HS-5 (cell line): ENCODE measurements at regions not wholly inside any gene's neighbourhood (a gene's known extent, or its start where the extent isn't known, plus 50 kb on each side); places are given as distances from the start of the nearest gene placed in this dataset.
A peak's percentile ranks its signal among the peaks of the same experiment; 100 is the strongest.

Experiments used
- DNase-seq: peaks from one replicate; pipeline ENCODE4 v3.0.0-alpha.2; 2012; ENCODE audit warnings: low read depth

DNA sequence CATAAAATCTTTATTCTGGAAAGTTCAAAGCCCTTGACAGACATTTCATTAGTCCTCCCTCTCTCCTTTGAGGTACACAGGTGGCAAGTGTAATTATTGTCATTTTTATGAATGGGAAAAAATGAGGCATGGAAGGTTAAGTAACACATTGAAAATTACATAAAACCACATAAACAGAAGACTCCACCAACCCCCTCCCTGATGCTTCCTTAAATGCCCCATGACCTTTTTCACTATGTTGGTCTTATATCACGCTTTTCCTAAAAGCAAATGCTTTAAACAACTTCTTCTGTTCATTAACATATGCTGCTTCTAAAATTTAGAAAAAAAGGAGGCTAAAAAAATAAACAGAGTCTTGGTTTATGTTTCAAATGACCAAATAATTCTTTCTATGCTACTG, 648.4 kb downstream of the PTPRC start:
- no peak for DNase-seq

DNA sequence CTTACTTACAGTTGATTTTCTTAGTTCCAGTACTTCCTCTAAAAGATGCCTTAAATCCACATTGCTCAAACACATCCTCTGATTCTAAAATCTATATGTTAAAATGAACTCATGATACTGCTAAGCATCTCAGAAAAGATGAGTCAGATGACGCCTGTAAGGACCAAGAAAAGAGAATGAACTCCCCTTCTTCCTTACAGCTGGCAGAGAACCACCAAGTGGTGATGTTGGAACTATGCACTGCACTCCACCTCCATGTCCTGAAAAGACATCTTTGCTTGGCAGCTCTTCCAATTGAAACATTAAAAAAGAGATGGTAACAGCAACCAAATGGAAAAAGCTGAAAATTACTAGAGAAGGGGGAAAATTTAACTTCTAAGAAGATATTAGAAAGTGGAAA, 648.8 kb downstream of the PTPRC start:
- DNase-seq = no peak

DNA sequence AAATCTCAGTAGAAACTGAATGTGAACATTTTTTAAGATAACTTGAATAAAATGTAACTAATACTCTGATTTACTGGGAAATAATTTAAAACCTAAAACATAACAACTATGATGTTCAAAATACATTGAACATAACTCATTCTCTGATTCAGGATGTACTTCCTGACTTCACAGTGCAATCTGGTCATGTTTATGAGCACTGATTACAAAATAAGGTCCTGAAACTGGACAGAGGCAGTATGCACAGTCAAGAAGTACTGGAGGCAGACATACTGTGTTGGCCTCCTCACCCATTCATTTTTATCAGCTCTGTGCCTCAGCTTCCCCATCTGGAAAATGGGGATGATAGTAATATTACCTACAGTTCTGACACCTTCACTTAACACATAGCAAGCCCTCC, 651.3 kb downstream of the PTPRC start:
- DNase-seq = peak; percentile 42

DNA sequence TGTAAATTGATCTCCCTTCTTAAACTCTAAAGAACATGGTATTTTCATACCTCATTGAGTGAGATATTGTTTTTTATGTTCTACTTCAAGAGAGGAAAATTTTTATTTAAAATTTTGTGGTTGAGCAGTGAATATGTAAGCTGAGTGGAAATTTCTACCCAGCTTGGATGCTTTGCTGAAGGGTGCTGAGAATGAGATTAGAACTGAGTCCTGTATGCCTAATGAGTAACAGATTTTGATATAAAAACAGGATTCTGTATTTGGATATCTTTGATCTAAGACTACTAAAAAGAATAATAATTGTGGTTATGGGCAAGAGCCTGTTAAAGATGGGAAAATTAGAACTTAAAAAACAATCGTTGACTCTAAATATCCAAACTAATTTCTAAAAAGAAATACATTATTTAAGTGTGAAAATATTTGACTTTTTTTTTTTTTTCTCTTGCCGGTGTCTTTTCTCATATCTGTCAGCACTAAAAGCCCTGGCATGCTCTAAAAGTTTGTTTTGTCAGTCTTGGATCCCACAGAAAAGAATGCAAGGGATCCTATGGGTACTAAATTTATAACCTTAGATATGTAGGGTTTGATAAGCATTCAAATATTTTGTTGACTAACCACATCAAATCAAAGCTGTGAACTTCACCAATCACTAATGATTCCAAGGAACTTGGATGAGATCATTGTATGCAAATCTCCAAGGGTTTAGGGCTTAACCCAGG, 652.3 kb downstream of the PTPRC start:
- no peak for DNase-seq

DNA sequence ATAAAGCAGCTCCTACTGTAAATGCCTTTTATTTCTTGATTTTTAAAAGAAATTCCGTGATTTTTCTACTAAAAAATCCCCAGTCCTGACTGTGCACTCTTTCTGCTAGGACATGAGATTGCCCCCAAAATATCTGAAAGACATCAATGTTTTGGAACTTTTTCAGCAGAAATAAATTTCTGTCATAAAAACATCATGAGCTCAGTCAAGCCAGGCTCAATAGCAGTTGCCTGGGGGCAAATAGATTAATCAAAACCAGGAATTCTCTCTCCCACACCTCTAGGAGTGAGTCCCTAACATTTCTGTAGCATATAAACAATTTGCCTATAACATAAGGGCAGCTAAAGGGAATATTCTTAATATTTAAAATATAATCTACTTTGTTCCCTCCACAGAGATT, 654.1 kb downstream of the PTPRC start:
- no peak for DNase-seq

DNA sequence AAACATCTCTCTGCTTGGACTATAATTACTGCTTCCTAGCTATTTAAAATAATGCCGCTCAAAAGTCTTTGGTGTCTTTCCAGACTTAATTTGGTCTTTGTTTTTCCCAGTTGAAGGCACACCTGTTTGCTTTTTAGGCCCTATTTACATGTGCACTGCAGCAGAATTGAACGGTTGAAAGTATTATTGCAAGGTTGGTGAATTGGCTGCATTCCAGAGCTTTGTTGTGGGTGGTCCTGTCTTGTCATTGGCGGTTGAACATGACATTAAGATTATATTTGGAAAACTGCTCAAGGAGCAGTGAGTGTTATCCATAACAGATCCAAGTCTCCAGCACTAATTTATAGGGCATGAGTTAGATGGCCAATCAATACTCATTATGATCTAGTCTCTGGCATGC, 656.3 kb downstream of the PTPRC start:
- no peak for DNase-seq

DNA sequence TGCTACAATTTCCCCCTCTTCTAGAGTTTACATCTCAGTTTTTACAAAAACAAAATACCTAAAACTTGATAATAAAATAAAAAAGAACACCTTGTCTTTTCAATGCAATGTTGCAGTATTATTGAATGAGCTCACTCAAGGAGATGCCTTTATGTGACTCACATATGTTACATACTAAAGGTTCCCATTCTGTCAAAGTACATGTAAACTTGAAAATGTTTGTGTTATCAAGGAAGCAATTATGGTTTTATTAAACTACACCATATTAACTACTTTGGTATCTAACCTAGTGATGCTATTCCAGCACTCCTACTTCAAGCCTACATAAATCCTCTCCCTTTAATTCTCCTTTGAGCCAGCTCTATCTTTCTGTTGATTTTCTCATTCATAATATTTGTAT, 658.3 kb downstream of the PTPRC start:
- DNase-seq = no peak

DNA sequence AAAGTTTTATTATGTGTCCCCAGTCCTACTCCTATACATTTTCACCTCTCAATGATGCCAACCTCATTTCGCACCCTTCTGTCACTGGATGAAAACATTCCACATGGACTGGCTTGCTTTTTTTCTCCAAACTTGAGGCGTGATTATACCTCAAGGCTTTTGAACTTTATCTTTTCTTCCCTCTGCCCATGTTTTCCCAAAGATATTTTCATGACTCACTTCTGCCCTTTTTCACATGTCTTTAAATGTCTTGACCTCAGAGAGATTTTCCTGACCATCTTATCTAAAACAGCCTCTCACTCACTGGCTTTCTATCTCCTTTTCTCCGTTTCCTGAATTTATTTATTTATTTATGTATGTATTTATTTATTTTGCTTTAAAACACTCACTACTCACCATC, 659.0 kb downstream of the PTPRC start:
- DNase-seq = no peak

DNA sequence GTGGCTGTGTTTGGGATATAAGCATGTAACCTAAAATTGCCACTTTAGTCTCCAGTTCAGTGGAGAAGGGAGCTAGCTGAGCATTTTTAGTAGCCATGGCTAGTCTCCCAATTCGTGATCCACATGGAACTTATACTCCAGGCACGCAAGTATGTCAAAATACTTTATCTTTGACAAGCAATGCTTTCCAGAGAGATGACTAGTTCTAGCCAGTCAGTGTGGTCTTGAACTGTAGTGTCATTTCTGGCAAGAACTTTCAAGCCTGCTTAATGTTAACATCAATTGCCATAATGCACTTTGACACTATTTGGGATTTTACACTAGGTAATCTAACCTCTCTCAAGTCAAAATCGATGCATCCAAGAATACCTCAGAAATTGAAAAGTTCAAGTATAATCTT, 660.0 kb downstream of the PTPRC start:
- DNase-seq = no peak

DNA sequence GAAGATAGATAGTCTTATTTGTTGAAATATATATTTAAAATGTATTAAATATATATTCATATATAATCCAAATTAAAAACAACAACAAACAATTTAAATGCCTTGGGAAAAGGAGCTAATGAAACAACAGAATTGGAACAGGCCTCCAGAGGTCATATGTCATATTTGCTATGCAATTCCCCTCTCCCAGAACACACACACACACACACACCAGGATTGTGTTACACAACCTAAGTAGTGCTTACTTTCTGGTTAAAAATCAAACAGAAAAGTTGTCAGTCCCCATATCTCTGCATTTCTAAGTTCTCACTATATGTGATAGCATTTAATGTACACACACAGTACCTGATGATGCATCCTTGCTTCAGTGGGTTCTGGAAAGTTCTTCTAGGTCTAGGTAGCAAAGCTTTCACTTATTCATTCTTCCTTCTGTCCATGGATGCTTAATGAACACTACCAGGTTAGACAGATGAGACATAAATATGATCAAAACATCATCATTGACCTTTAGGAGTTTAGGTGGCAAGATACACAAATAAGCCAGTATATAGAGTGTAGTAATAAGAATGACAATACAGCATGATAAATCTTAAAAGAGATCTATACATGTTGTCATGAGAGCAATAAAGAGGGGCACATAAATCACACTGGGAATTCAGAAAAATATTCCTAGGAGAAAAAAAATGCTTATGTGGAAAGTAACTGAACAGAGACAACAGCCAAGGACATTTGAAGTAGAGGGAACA, 662.8 kb downstream of the PTPRC start:
- no peak for DNase-seq

DNA sequence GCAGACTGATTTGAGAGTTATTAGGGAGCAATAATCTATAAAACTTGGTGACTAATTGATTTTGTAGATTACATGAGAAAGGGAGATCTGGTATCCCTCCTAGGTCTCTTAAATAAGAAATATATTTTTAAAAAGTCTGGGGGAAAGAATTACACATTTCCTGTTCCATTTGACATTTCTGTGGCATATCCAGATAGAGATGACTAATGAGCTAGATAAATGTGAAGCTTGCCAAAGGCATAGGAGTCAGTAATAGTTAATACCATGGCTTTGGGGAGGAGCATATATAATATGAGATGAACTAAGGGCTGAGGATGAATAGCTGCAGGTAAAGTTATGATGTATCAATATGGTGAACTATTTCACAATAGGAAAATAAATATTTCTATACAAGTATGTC, 663.7 kb downstream of the PTPRC start:
- DNase-seq = peak; percentile 35

DNA sequence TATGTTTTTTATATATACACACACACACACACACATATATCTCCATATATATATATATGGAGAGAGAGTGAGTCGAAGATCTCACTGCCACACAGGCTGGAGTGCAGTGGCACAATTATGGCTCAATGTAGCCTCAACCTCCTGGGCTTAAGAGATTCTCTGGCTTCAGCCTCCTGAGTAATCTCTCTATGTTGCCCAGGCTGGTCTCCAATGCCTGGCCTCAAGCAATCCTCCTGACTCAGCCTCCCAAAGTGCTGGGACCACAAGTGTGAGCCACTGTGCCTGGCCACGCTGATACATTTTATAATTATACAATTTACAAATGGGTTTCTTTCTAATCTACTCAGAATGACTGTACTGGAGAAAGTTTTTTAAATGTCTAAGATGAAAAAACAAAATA, 664.2 kb downstream of the PTPRC start:
- no peak for DNase-seq

DNA sequence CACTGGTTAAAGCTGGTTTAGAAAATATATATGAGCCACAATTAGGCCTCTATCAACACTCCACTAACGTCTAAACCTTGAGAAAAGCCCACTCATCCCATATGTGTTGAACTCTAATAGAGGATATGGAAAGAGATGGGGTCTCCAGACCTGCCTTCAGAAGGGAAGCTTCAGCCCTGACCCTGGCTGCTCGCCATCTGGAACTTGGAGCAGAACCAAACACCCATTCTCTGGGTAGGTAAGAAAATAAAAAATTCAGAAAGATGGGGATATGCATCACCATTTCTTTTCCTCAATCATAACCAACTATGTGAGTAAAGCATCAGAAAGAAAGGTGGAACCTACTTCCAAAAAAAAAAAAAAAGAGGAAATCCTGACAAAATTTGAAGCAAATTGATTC, 666.2 kb downstream of the PTPRC start:
- no peak for DNase-seq

DNA sequence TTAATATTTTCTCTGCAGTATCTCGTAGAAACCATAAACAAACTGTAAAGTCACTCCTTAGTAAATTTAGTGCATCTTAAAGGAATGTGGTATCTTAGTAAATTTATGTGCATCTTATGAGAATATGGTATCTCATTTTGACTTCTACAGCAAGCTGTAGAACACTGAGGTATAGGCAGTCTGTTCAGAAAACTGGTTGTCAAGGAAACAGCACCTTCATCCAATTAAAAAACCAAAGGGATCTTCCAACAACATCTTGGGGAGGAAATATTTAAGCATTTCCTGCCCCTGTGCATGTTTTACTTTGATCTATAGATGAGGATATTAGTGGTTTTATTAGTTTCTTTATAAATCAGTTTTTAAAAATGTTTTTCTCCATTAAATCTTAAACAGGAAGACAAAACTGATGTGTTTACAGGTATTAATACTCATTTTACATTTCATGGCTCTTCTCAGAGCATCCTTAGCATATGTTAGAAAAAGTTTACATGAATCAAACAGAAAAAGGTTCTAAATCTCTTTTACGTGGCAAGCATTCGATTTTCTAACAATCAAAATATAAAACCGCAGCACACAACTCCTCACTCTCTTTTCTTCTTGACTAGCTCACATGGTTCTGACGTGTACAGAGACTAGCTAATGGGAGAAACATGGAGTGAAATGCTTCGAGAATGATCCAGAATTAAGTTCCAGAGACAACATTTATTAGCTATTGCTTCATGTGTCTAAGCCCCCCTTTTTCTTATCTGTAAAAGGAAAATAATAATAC, 668.8 kb downstream of the PTPRC start:
- no peak for DNase-seq

DNA sequence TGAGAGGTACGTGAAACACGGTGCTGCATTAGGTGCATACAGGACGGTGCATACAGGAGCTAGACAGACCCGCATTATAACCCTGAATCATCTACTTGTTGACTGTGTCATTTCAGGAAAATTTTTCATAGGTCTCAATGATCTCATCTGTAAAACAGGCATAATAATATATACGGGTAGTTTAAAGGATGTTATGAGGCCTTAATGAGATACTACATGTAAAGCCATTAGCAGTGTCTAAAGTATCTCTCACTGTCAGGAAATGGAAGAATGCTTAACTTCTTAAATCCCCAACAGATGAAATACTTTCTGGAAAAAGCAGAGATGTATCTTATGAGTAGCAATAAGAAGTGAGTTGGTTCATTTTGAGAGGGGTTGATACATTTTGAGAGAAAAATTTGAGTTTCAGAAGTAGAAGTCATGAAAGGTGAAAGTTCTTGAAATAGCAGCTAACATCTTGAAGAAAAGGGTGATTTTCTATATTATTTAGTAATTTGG, 669.6 kb downstream of the PTPRC start:
- no peak for DNase-seq

DNA sequence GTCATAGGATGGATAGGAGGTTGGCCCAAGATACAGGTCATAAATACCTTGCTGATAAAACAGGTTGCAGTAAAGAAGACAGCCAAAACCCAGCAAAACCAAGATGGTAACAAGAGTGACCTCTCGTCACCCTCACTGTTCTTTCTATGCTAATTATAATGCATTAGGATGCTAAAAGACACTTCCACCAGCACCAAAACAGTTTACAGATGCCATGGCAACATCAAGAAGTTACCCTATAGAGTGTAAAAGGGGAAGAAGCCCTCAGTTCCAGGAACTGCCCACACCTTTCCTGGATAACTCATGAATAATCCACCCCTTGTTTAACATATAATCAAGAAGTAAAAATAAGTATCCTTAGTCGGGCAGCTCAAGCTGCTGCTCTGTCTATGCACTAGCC, 671.9 kb downstream of the PTPRC start:
- no peak for DNase-seq

DNA sequence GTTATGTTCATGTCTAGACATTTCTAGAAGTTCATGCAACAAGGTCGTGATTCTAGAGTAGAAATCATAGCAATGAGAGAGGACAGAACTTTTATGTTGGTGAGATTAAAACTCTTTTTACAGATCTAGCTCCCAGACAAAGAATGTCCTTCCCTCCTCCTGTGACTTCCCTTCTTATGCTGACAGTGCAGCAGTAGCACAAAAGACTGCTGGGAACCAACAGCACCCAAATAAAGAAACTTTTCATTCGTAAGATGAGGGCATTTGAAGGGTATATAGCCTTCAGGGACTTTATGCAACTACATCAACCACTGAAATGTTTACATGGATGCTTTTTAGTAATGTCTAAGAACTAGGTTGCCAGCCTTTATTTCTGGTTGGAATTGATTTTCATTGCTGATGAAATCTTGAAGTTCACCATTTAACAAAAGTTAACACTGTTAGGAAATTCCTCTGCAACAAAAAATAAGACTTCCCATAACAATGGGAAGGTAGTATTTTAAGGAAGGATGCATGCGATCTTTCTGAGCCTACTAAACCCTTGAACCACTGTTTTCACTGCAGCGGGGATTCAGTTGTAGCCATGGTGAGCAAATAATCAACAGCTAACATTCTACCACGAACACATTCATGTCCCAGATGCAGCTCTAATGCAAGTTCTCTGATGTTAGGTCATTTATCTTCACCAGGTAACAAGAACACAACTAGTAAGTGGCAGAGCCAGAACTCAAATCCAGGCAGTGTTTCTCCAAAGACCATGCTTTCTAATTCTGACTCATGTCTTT, 672.8 kb downstream of the PTPRC start:
- no peak for DNase-seq

DNA sequence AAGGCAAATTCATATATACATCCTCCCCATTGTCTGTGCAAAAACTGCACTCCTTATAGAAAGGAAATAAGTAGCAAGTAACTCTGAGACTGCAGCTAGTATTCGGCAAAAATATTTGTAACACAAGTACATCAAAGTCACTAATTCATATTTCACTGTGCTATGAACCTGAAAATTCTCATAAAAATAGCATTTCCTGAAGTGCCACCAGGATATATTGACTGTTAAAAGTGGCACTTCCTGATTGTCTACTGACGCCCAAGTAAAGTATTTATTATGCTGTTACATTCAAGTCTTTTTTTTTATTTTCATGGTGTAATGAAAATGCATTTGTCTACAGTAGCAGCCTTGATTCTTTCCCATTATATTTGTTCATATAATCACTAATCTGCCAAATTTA, 673.8 kb downstream of the PTPRC start:
- DNase-seq = no peak

DNA sequence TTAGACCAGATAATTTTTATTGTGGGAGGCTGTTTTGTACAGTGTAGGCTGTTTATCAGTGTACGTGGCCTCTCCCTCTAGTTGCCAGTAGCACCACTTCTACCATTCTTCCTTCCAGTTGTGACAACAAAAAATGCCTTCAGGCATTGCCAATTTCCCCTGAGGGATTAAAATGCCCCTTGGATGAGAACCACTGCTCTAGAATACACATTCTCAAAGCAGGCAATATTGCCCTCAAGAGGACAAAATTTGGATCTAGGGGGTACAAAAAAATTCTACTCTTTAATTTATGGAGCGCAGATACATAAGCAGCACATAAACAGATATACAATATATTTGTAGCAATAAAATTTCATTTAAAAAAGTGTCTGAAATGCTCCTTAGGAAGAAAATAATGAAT, 674.6 kb downstream of the PTPRC start:
- DNase-seq = no peak

DNA sequence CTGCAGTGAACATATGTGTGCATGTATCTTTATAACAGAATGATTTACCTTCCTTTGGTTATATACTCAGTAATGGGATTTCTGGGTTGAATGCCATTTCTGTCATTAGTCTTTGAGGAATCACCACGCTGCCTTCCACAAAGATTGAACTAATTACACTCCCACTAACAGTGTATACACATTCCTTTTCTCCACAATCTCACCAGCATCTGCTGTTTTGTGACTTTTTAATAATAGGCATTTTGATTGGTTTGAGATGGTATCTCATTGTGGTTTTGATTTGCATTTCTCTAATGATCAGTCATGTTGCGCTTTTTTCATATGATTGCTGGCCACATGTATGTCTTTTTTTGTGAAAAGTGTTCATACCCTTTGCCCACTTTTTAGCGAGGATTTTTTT, 680.5 kb downstream of the PTPRC start:
- no peak for DNase-seq

DNA sequence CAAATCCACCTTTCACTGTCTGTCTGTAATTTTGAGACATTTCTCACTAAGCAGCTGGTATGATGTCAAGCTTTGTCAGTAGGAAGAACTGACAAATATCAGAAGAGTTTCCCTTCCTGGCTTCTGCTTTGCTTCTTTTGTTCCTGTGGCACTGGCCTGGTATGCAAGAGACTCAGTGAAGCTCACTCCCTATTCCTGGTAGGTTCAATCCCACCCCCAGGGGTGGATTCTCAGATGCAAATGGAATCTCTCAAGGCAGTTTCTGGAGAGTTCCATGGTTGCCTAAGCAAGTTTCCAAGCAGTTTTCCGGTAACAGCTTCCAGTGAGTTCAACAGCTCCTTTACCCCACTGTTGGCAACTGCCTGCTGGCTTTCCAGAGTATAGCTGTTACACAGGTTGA, 683.4 kb downstream of the PTPRC start:
- DNase-seq = no peak

DNA sequence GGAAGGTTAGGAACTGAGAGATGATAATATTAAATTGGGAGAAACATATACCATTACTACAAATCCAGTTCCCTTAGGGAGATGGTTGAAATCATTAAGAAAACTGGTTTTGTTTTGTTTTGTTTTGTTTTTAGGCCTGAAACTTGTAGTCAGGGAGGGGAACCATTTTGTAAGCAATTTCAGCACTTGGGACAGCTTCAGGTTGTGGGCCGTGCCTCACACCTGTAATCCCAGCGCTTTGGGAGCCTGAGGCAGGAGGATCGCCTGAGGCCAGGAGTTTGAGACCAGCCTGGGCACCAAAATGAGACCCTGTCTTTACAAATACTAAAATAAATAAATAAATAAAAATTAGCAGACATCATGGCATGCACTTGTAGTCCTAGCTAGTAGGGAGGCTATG, 694.3 kb upstream of the NR5A2 start:
- DNase-seq = no peak
